H9 (cell line): ENCODE measurements at regions not wholly inside any gene's neighbourhood (a gene's known extent, or its start where the extent isn't known, plus 50 kb on each side); places are given as distances from the start of the nearest gene placed in this dataset.

Source experiments
- DNase-seq: peaks from one replicate; pipeline ENCODE4 v3.0.0-alpha.2; 2017
- H2AFZ ChIP-seq: one replicate; pipeline ENCODE4 v1.6.1; 2013; ENCODE audit warnings: mild to moderate bottlenecking, low read length, control low read depth, moderate library complexity
- H2AK5ac ChIP-seq: 2 replicates; pipeline ENCODE4 v1.6.1; 2013; ENCODE audit warnings: low read length, control low read depth, mixed read lengths; ENCODE audit not compliant: insufficient read length
- H2BK120ac ChIP-seq: one replicate; pipeline ENCODE4 v1.6.1; 2013; ENCODE audit warnings: low read depth, mild to moderate bottlenecking, low read length, control low read depth, inconsistent platforms; ENCODE audit not compliant: poor library complexity, severe bottlenecking
- H2BK12ac ChIP-seq: 2 replicates; pipeline ENCODE4 v1.6.1; 2013; ENCODE audit warnings: low read length, control low read depth, mixed read lengths, low read depth; ENCODE audit not compliant: insufficient read length
- H2BK15ac ChIP-seq: 2 replicates; pipeline ENCODE4 v1.6.1; 2013; ENCODE audit warnings: low read depth, low read length, control low read depth
- H2BK20ac ChIP-seq: one replicate; pipeline ENCODE4 v1.6.1; 2013; ENCODE audit warnings: low read depth, mild to moderate bottlenecking, low read length, control low read depth, inconsistent platforms; ENCODE audit not compliant: poor library complexity, severe bottlenecking
- H2BK5ac ChIP-seq: 2 replicates; pipeline ENCODE4 v1.6.1; 2013; ENCODE audit warnings: low read length, control low read depth, mixed read lengths; ENCODE audit not compliant: insufficient read length
- H3K14ac ChIP-seq: 2 replicates; pipeline ENCODE4 v1.6.1; 2013; ENCODE audit warnings: low read length, control low read depth; ENCODE audit not compliant: insufficient read depth
- H3K18ac ChIP-seq: 2 replicates; pipeline ENCODE4 v1.6.1; 2013; ENCODE audit warnings: low read depth, mild to moderate bottlenecking, mixed read lengths, low read length, control low read depth; ENCODE audit not compliant: insufficient read length
- H3K23ac ChIP-seq: 2 replicates; pipeline ENCODE4 v1.6.1; 2013; ENCODE audit warnings: low read length, control low read depth, mixed read lengths, low read depth; ENCODE audit not compliant: insufficient read length
- H3K23me2 ChIP-seq: 2 replicates; pipeline ENCODE4 v1.6.1; 2013; ENCODE audit warnings: low read depth, mild to moderate bottlenecking, mixed read lengths, low read length, control low read depth; ENCODE audit not compliant: insufficient read length, poor library complexity, severe bottlenecking
- H3K27ac ChIP-seq: 2 replicates; pipeline ENCODE4 v1.5.1; 2013; ENCODE audit warnings: low read length, control low read depth, mixed read lengths, low read depth; ENCODE audit not compliant: insufficient read length
- H3K27me3 ChIP-seq: 2 replicates; pipeline ENCODE4 v1.6.1; 2013; ENCODE audit warnings: low read length, control low read depth, inconsistent platforms; ENCODE audit not compliant: insufficient read depth
- H3K4ac ChIP-seq: 2 replicates; pipeline ENCODE4 v1.6.1; 2013; ENCODE audit warnings: low read depth, mild to moderate bottlenecking, control low read depth, inconsistent platforms, low read length, moderate library complexity
- H3K4me1 ChIP-seq: 2 replicates; pipeline ENCODE4 v1.6.1; 2013; ENCODE audit warnings: low read length, control low read depth, inconsistent platforms; ENCODE audit not compliant: insufficient read depth
- H3K4me2 ChIP-seq: 2 replicates; pipeline ENCODE4 v1.6.1; 2013; ENCODE audit warnings: low read length, control low read depth, mixed read lengths; ENCODE audit not compliant: insufficient read length, insufficient read depth
- H3K56ac ChIP-seq: 2 replicates; pipeline ENCODE4 v1.6.1; 2013; ENCODE audit warnings: low read depth, mild to moderate bottlenecking, mixed read lengths, low read length, control low read depth; ENCODE audit not compliant: insufficient read length
- H3K79me1 ChIP-seq: 2 replicates; pipeline ENCODE4 v1.6.1; 2013; ENCODE audit warnings: low read depth, mild to moderate bottlenecking, moderate library complexity, low read length, control low read depth, inconsistent platforms; ENCODE audit not compliant: insufficient read depth, poor library complexity, severe bottlenecking
- H3K79me2 ChIP-seq: 2 replicates; pipeline ENCODE4 v1.6.1; 2013; ENCODE audit warnings: low read length, control low read depth, inconsistent platforms; ENCODE audit not compliant: insufficient read depth
- H3K9ac ChIP-seq: 2 replicates; pipeline ENCODE4 v1.6.1; 2013; ENCODE audit warnings: low read length, control low read depth, mixed read lengths; ENCODE audit not compliant: insufficient read length; ENCODE audit errors: extremely low read depth
- H3K9me3 ChIP-seq: one replicate; pipeline ENCODE4 v1.6.1; 2013; ENCODE audit warnings: low read depth, low read length, inconsistent platforms; ENCODE audit not compliant: control insufficient read depth
- H3T11ph ChIP-seq: one replicate; pipeline ENCODE4 v1.6.1; 2013; ENCODE audit warnings: mild to moderate bottlenecking, low read length, control low read depth, inconsistent platforms
- H4K20me1 ChIP-seq: one replicate; pipeline ENCODE4 v1.6.1; 2013; ENCODE audit not compliant: control insufficient read depth, insufficient read length, insufficient read depth
- H4K5ac ChIP-seq: 2 replicates; pipeline ENCODE4 v1.6.1; 2013; ENCODE audit warnings: low read depth, mild to moderate bottlenecking, mixed read lengths, low read length, control low read depth; ENCODE audit not compliant: insufficient read length
- H4K8ac ChIP-seq: replicated peaks from 2 replicates; pipeline ENCODE4 v1.6.1; 2013; ENCODE audit warnings: low read length, control low read depth, mixed read lengths, low read depth; ENCODE audit not compliant: insufficient read length
- H4K91ac ChIP-seq: 2 replicates; pipeline ENCODE4 v1.6.1; 2013; ENCODE audit warnings: low read depth, mild to moderate bottlenecking, moderate library complexity, mixed read lengths, low read length, control low read depth; ENCODE audit not compliant: insufficient read length
- H3K27ac Mint-ChIP-seq, 3 experiments: 2 replicates in 2 of 3; 3 replicates in 1 of 3; pipeline ENCODE4 v1.8.0; 2020 to 2021; ENCODE audit warnings: mixed read lengths in 3 of 3, mild to moderate bottlenecking in 1 of 3, moderate library complexity in 1 of 3
- H3K27me3 Mint-ChIP-seq: 2 replicates; pipeline ENCODE4 v1.8.0; 2021; ENCODE audit warnings: low read depth, mild to moderate bottlenecking, moderate library complexity, mixed read lengths
- H3K36me3 Mint-ChIP-seq, 3 experiments: 2 replicates in 2 of 3; 3 replicates in 1 of 3; pipeline ENCODE4 v1.8.0; 2020 to 2021; ENCODE audit warnings: low read depth in 3 of 3, mixed read lengths in 3 of 3; ENCODE audit not compliant: insufficient read depth in 1 of 3
- H3K4me1 Mint-ChIP-seq, 2 experiments: 2 replicates each; pipeline ENCODE4 v1.8.0; 2020; ENCODE audit warnings: mixed read lengths in 2 of 2
- H3K4me3 Mint-ChIP-seq, 2 experiments: 2 replicates in 1 of 2; 3 replicates in 1 of 2; pipeline ENCODE4 v1.8.0; 2020 to 2021; ENCODE audit warnings: mild to moderate bottlenecking in 2 of 2, mixed read lengths in 2 of 2, moderate library complexity in 1 of 2
- H3K9me3 Mint-ChIP-seq, 2 experiments: 2 replicates in 1 of 2; 3 replicates in 1 of 2; pipeline ENCODE4 v1.8.0; 2020; ENCODE audit warnings: mild to moderate bottlenecking in 2 of 2, mixed read lengths in 2 of 2, moderate library complexity in 1 of 2
- CTCF ChIP-seq: fragments of 200-600 bp; sonication (generic); conservative IDR thresholded peaks from 3 replicates; pipeline ENCODE4 v1.8.0; 2021; ENCODE audit warnings: antibody characterized with exemption, mild to moderate bottlenecking

- DNase-seq, result no peak
- Histone ChIP-seq H3K79me2 (no peaks in the 10 kb centered on the region), H3K9me3 (no peaks in the 10 kb centered on the region), H3K56ac (no peak overlapping the region), H2BK20ac (no peak overlapping the region), H3K4ac (no peak overlapping the region), H3K9ac (no peak overlapping the region), H4K20me1 (no peaks in the 10 kb centered on the region), H3K4me1 (peaks cover 3% of the 10 kb centered on the region; the same call in 1 of the 2 replicates), H4K91ac (no peak overlapping the region), H3K27me3 (no peaks in the 10 kb centered on the region), H2BK12ac (no peak overlapping the region), H2AFZ (no peak overlapping the region), H4K5ac (no peak overlapping the region), H3K18ac (no peak overlapping the region), H3T11ph (no peak overlapping the region), H3K23ac (no peak overlapping the region), H3K14ac (no peak overlapping the region), H2BK120ac (no peak overlapping the region), H3K79me1 (no peaks in the 10 kb centered on the region), H3K27ac (no peak overlapping the region), H2BK5ac (no peak overlapping the region), H2AK5ac (no peak overlapping the region), H4K8ac (no peak overlapping the region), H3K23me2 (no peaks in the 10 kb centered on the region), H3K4me2 (no peak overlapping the region), H2BK15ac (no peak overlapping the region)
- H3K9me3 Mint-ChIP-seq, result no peaks in the 10 kb centered on the region
- H3K27me3 Mint-ChIP-seq, result no peaks in the 10 kb centered on the region
- TF ChIP-seq CTCF, result no peak
- H3K4me3 Mint-ChIP-seq, result no peak overlapping the region
- no peak overlapping the region for H3K27ac Mint-ChIP-seq
- peaks cover 11 to 12% of the 10 kb centered on the region in 2 experiments for H3K4me1 Mint-ChIP-seq
- H3K36me3 Mint-ChIP-seq, result no peaks in the 10 kb centered on the region
Observed at GRCh38 chr5:68845131-68845530, 248.7 kb upstream of the SLC30A5 start.
